22Rv1 (cell line): ENCODE measurements at regions not wholly inside any gene's neighbourhood (a gene's known extent, or its start where the extent isn't known, plus 50 kb on each side); places are given as distances from the start of the nearest gene placed in this dataset.

Experiments used
- H3K27ac ChIP-seq: fragments of 450-650 bp; 2 replicates; pipeline ENCODE4 v1.5.1; 2017
- CTCF ChIP-seq: fragments of 450-650 bp; IDR thresholded peaks from 2 replicates; pipeline ENCODE4 v1.5.1; 2017; ENCODE audit warnings: mild to moderate bottlenecking
- ZFX ChIP-seq: fragments of 450-650 bp; IDR thresholded peaks from 2 replicates; pipeline ENCODE4 v1.6.1; 2017; ENCODE audit warnings: antibody characterized with exemption, borderline replicate concordance

GRCh38 chr4:175929932-175930331 lies 117.9 kb upstream of the GPM6A start:
- TF ChIP-seq ZFX, result no peak
- no peak for TF ChIP-seq CTCF
- no peak overlapping the region for H3K27ac ChIP-seq

- no peak for TF ChIP-seq ZFX
- no peak for TF ChIP-seq CTCF
- H3K27ac ChIP-seq, result no peak overlapping the region
These were observed 118.4 kb upstream of the GPM6A start for GRCh38 chr4:175930471-175930870.

- TF ChIP-seq ZFX, result no peak
- no peak for TF ChIP-seq CTCF
- H3K27ac ChIP-seq, result no peak overlapping the region
These were observed 120.1 kb upstream of the GPM6A start for GRCh38 chr4:175932116-175932515.

- peak overlapping the region; percentile 65 for H3K27ac ChIP-seq
- TF ChIP-seq CTCF (no peak), ZFX (no peak)
These were observed 122.4 kb upstream of the GPM6A start for GRCh38 chr4:175934506-175934905.

- peak overlapping the region; percentile 65 for H3K27ac ChIP-seq
These were observed 123.1 kb upstream of the GPM6A start for GRCh38 chr4:175935016-175935661.

GRCh38 chr4:175944126-175944910 lies 121.3 kb upstream of the WDR17 start:
- TF ChIP-seq ZFX (no peak), CTCF (no peak)
- no peak overlapping the region for H3K27ac ChIP-seq

More at GRCh38 chr4:175935016-175935661, 123.1 kb upstream of the GPM6A start:
- TF ChIP-seq CTCF (no peak), ZFX (no peak)
